ENCODE measurements at regions not wholly inside any gene's neighbourhood (a gene's known extent, or its start where the extent isn't known, plus 50 kb on each side); places are given as distances from the start of the nearest gene placed in this dataset.

- intact Hi-C loops (cut with micrococcal nuclease; ENCODE audit: unreplicated experiment) = no loop called here
Measured at GRCh38 chr13:80274643-80275042, 66.3 kb downstream of the SPRY2 start.

GRCh38 chr13:80273718-80274117, 67.2 kb downstream of the SPRY2 start:
- intact Hi-C loops (cut with micrococcal nuclease; ENCODE audit: unreplicated experiment) = no loop called here
- Histone ChIP-seq H3K36me3 (ENCODE audit: insufficient read depth, low read length, poor library complexity, severe bottlenecking) (no peaks in the 10 kb centered on the region), H3K27me3 (replicated peaks; ENCODE audit: insufficient read depth, low read depth, low read length, poor library complexity) (no peaks in the 10 kb centered on the region), H3K9me3 (ENCODE audit: low read depth, low read length, poor library complexity, severe bottlenecking) (no peaks in the 10 kb centered on the region), H3K4me3 (ENCODE audit: low read depth, low read length, poor library complexity, severe bottlenecking) (no peak overlapping the region), H3K27ac (ENCODE audit: low read depth, low read length, poor library complexity, severe bottlenecking) (no peak overlapping the region), H3K4me1 (ENCODE audit: insufficient read depth, low read length, poor library complexity, severe bottlenecking) (peaks cover 28% of the 10 kb centered on the region)
- no TSS peak for BruUV-seq (replicated peaks)
- no peak for DNase-seq (ENCODE audit: low spot score)
- no peak for TF ChIP-seq EZH2 (IDR thresholded peaks at IDR 0.05; ENCODE audit: borderline replicate concordance, low read depth, low read length, poor library complexity, severe bottlenecking)
- no peak for TF ChIP-seq CTCF (conservative IDR thresholded peaks at IDR 0.05; ENCODE audit: low read depth, low read length)
- ChIA-PET CTCF (no interaction called here), POLR2A (ENCODE audit: low non-redundant PET) (no interaction called here)

More at GRCh38 chr13:80274643-80275042, 66.3 kb downstream of the SPRY2 start:
- ChIA-PET CTCF (no interaction called here), POLR2A (ENCODE audit: low non-redundant PET) (no interaction called here)
- peaks cover 28% of the 10 kb centered on the region for H3K4me1 ChIP-seq (ENCODE audit: insufficient read depth, low read length, poor library complexity, severe bottlenecking)
- TF ChIP-seq EZH2 (IDR thresholded peaks at IDR 0.05; ENCODE audit: borderline replicate concordance, low read depth, low read length, poor library complexity, severe bottlenecking) (no peak), CTCF (conservative IDR thresholded peaks at IDR 0.05; ENCODE audit: low read depth, low read length) (no peak)
- H3K36me3 ChIP-seq (ENCODE audit: insufficient read depth, low read length, poor library complexity, severe bottlenecking) = no peaks in the 10 kb centered on the region
- H3K27ac ChIP-seq (ENCODE audit: low read depth, low read length, poor library complexity, severe bottlenecking) = no peak overlapping the region
- BruUV-seq (replicated peaks) = no TSS peak
- no peak overlapping the region for H3K4me3 ChIP-seq (ENCODE audit: low read depth, low read length, poor library complexity, severe bottlenecking)
- no peaks in the 10 kb centered on the region for H3K9me3 ChIP-seq (ENCODE audit: low read depth, low read length, poor library complexity, severe bottlenecking)
- no peaks in the 10 kb centered on the region for H3K27me3 ChIP-seq (replicated peaks; ENCODE audit: insufficient read depth, low read depth, low read length, poor library complexity)
- DNase-seq (ENCODE audit: low spot score) = no peak

- no peak for TF ChIP-seq CTCF (conservative IDR thresholded peaks at IDR 0.05; ENCODE audit: low read depth, low read length)
- no peak for TF ChIP-seq EZH2 (IDR thresholded peaks at IDR 0.05; ENCODE audit: borderline replicate concordance, low read depth, low read length, poor library complexity, severe bottlenecking)
- ChIA-PET POLR2A (ENCODE audit: low non-redundant PET) (interaction anchor here (0.6 kb wide), 1 partner anchor 634 kb away, joined by 3 read pairs; no protein-coding TSS in a partner anchor), CTCF (no interaction called here)
- no TSS peak for BruUV-seq (replicated peaks)
- intact Hi-C loops (cut with micrococcal nuclease; ENCODE audit: unreplicated experiment) = no loop called here
- Histone ChIP-seq H3K27me3 (replicated peaks; ENCODE audit: insufficient read depth, low read depth, low read length, poor library complexity) (no peaks in the 10 kb centered on the region), H3K27ac (ENCODE audit: low read depth, low read length, poor library complexity, severe bottlenecking) (no peak overlapping the region), H3K4me1 (ENCODE audit: insufficient read depth, low read length, poor library complexity, severe bottlenecking) (peaks cover 12% of the 10 kb centered on the region), H3K9me3 (ENCODE audit: low read depth, low read length, poor library complexity, severe bottlenecking) (peaks cover 9% of the 10 kb centered on the region), H3K36me3 (ENCODE audit: insufficient read depth, low read length, poor library complexity, severe bottlenecking) (no peaks in the 10 kb centered on the region), H3K4me3 (ENCODE audit: low read depth, low read length, poor library complexity, severe bottlenecking) (no peak overlapping the region)
- DNase-seq (ENCODE audit: low spot score) = peak; percentile 45
Measured at GRCh38 chr13:80265348-80265747, 75.6 kb downstream of the SPRY2 start.
